ENCODE measurements at regions not wholly inside any gene's neighbourhood (a gene's known extent, or its start where the extent isn't known, plus 50 kb on each side); places are given as distances from the start of the nearest gene placed in this dataset.
"Not testable (repeated sequence)": the region's sequence is repeated elsewhere in the genome, so short reads cannot be mapped to it uniquely, and the experiment has no call there.

DNA sequence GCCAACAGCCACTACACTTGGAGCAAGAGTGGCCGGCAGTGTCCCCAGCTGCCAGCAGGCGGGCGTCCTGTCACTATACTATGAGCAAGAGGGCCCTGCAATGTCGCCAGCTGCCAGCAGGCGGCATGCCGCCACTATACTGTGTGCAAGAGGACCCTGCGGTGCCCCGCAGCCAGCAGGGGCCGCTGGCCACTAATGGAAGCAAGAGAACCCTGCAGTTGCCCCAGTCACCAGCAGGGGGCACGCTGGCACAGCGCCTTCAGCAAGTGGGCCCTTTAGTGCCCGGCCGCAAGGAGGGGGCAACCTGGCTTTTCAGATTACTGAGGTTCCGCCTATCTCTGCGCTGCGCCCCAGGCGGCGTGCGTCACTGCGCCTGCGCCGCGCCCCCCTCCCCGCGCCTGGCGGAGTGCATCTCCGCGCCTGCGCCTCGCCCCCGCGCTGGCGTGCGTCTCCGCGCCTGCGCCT lies 53.0 kb upstream of the DUX4 start:
- TF ChIP-seq, protein P1, sequence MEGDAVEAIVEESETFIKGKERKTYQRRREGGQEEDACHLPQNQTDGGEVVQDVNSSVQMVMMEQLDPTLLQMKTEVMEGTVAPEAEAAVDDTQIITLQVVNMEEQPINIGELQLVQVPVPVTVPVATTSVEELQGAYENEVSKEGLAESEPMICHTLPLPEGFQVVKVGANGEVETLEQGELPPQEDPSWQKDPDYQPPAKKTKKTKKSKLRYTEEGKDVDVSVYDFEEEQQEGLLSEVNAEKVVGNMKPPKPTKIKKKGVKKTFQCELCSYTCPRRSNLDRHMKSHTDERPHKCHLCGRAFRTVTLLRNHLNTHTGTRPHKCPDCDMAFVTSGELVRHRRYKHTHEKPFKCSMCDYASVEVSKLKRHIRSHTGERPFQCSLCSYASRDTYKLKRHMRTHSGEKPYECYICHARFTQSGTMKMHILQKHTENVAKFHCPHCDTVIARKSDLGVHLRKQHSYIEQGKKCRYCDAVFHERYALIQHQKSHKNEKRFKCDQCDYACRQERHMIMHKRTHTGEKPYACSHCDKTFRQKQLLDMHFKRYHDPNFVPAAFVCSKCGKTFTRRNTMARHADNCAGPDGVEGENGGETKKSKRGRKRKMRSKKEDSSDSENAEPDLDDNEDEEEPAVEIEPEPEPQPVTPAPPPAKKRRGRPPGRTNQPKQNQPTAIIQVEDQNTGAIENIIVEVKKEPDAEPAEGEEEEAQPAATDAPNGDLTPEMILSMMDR (IDR thresholded peaks at IDR 0.05 in 4 of 5, conservative IDR thresholded peaks at IDR 0.05 in 1 of 5), result not testable (repeated sequence)
- TF ChIP-seq POLR2A (IDR thresholded peaks at IDR 0.05), result not testable (repeated sequence)
